ENCODE measurements at regions not wholly inside any gene's neighbourhood (a gene's known extent, or its start where the extent isn't known, plus 50 kb on each side); places are given as distances from the start of the nearest gene placed in this dataset.

DNA sequence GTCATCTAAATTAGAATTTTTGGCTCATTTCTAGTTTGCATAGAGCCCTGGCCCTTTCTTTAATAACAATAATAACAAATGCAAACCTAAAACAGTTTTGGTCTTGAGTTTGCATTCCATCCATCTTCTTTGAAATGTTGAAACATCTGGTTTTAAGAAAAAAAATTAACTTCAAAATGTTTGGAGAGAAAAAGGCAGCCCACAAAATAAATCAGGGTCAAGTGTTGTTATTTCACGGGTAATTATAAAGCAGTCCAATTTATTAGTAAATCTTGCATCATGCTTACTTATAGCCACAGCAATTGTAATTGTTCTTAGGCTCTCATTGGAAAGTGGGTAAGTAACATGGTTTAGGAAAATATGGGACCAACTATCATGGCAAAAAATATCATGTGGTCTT, 247.0 kb upstream of the MEF2C start:
- no peaks in the 10 kb centered on the region for H3K36me3 ChIP-seq
- intact Hi-C loops (cut with DNase I; ENCODE audit: low total_unique reads) = no loop called here
- H3K27ac ChIP-seq = no peak overlapping the region
- no peaks in the 10 kb centered on the region for H3K9me3 ChIP-seq
- H3K4me1 ChIP-seq = no peaks in the 10 kb centered on the region
- H3K27me3 ChIP-seq = no peaks in the 10 kb centered on the region
- TF ChIP-seq POLR2A (IDR thresholded peaks at IDR 0.05) (no peak), POLR2AphosphoS5 (IDR thresholded peaks at IDR 0.05) (no peak)
- TF ChIP-seq, protein P1, sequence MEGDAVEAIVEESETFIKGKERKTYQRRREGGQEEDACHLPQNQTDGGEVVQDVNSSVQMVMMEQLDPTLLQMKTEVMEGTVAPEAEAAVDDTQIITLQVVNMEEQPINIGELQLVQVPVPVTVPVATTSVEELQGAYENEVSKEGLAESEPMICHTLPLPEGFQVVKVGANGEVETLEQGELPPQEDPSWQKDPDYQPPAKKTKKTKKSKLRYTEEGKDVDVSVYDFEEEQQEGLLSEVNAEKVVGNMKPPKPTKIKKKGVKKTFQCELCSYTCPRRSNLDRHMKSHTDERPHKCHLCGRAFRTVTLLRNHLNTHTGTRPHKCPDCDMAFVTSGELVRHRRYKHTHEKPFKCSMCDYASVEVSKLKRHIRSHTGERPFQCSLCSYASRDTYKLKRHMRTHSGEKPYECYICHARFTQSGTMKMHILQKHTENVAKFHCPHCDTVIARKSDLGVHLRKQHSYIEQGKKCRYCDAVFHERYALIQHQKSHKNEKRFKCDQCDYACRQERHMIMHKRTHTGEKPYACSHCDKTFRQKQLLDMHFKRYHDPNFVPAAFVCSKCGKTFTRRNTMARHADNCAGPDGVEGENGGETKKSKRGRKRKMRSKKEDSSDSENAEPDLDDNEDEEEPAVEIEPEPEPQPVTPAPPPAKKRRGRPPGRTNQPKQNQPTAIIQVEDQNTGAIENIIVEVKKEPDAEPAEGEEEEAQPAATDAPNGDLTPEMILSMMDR (IDR thresholded peaks at IDR 0.05) = no peak
- no peak overlapping the region for H3K4me3 ChIP-seq
- no peak for DNase-seq (ENCODE audit: low spot score in 2 of 2)

DNA sequence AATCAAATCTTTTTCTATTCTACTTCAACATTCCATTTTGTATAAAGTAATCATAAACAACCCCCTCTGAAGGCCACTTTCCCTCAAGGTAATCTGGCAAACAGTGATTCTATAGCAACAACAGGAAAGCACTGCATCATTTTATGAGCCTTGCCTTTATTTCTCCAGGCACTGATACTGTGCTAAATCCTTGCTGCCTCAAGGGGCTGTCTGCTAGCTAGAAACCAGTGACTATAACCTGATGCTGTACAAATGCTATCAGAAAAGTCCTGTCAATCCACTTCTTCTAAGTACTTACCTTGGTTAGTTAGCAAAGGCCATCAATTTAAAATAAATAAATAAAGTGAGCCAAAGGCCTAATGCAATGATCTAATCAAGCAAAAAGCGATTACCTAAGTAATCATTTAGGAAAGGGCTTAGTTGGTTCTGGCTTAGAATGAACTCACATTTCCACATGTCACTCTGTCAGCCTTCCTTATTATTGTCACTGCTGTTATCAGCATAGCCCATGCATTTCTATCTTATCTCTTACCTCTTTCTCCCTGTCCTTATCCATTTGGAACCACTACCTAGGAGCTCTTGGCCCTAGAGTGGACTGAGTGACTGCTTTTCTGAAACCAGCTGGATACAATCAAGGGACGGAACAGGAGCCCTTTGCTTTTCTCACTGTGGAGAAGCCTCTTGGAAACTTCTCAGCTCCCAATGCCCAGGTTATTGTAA, 246.1 kb upstream of the MEF2C start:
- intact Hi-C loops (cut with DNase I; ENCODE audit: low total_unique reads) = no loop called here
- H3K27ac ChIP-seq = no peak overlapping the region
- DNase-seq (ENCODE audit: low spot score in 2 of 2) = no peak

DNA sequence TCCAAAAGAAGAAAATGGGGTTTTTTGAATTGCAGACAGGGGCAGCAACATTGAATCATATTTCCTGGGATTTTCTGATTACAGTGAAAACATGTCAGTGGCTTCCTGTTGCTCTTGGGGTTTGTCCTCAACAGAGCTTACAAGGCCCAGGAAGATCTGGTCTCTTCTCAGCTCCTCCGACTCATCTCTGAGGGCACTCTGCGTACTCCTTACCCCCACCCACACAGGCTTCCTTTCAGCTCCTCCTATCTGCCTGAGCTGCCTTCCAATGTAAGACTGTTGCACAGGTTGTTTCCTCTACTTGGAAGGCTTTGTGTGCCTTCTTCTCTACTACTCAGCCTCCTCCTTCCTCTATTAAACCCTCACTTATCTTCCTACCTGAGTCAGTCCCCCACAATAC, 245.1 kb upstream of the MEF2C start:
- no peaks in the 10 kb centered on the region for H3K4me1 ChIP-seq
- DNase-seq (ENCODE audit: low spot score in 2 of 2) = no peak
- no peak overlapping the region for H3K4me3 ChIP-seq
- H3K36me3 ChIP-seq = no peaks in the 10 kb centered on the region
- intact Hi-C loops (cut with DNase I; ENCODE audit: low total_unique reads) = no loop called here
- no peaks in the 10 kb centered on the region for H3K9me3 ChIP-seq
- TF ChIP-seq, protein P1 (IDR thresholded peaks at IDR 0.05) = no peak
- TF ChIP-seq POLR2A (IDR thresholded peaks at IDR 0.05) (no peak), POLR2AphosphoS5 (IDR thresholded peaks at IDR 0.05) (no peak)
- no peak overlapping the region for H3K27ac ChIP-seq
- H3K27me3 ChIP-seq = no peaks in the 10 kb centered on the region

More for the DNA sequence above, 246.1 kb upstream of the MEF2C start:
- Histone ChIP-seq H3K27me3 (no peaks in the 10 kb centered on the region), H3K4me1 (no peaks in the 10 kb centered on the region), H3K9me3 (no peaks in the 10 kb centered on the region), H3K36me3 (no peaks in the 10 kb centered on the region), H3K4me3 (no peak overlapping the region)
- no peak for TF ChIP-seq POLR2A (IDR thresholded peaks at IDR 0.05)
- TF ChIP-seq POLR2AphosphoS5 (IDR thresholded peaks at IDR 0.05) = no peak
- TF ChIP-seq, protein P1 (IDR thresholded peaks at IDR 0.05) = no peak

DNA sequence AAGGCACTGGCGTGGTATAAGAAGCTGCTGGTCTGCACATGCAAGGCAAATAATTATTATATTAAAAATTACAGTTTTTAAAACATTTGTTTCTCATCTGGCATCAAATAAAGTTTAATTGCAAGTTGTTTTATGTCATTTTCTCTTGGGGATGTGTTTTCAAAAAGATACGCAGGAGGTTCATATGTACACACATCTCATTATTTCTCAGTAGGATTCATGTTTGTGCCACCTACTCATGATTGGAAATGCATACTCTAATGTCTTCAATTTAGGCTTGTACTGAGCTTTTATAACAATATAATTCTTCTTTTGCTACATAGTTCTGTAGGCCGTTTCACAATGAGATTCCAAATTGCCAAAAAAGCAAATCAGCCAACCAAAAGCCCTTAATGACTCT, 244.2 kb upstream of the MEF2C start:
- no peak for DNase-seq (ENCODE audit: low spot score in 2 of 2)

DNA sequence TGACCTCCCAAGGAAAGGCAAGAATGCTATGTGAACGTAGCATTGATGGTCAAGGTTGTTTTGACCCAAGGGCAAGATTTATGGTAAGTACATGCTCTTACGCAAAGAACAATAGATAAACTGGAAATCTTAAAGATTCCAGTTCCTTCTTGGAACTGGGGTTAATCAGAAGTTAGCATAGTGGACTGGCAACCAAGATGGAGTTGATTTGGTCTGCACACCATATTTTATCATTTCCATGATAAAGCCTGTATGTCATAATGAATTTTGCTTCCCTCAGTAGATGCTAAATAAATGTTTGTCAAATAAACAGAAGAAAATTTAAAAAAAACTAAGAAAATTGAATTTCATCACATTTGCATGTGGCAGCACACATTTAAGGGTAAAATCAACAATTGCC, 242.4 kb upstream of the MEF2C start:
- no peaks in the 10 kb centered on the region for H3K4me1 ChIP-seq
- intact Hi-C loops (cut with DNase I; ENCODE audit: low total_unique reads) = no loop called here
- no peaks in the 10 kb centered on the region for H3K27me3 ChIP-seq
- no peaks in the 10 kb centered on the region for H3K36me3 ChIP-seq
- DNase-seq (ENCODE audit: low spot score in 2 of 2) = no peak
- H3K9me3 ChIP-seq = no peaks in the 10 kb centered on the region
- H3K4me3 ChIP-seq = no peak overlapping the region
- H3K27ac ChIP-seq = no peak overlapping the region
- TF ChIP-seq POLR2A (IDR thresholded peaks at IDR 0.05) = no peak
- TF ChIP-seq, protein P1 (IDR thresholded peaks at IDR 0.05) = no peak
- TF ChIP-seq POLR2AphosphoS5 (IDR thresholded peaks at IDR 0.05) = no peak

More for the DNA sequence above, 244.2 kb upstream of the MEF2C start:
- intact Hi-C loops (cut with DNase I; ENCODE audit: low total_unique reads) = no loop called here
- H3K9me3 ChIP-seq = no peaks in the 10 kb centered on the region
- TF ChIP-seq POLR2A (IDR thresholded peaks at IDR 0.05) (no peak), POLR2AphosphoS5 (IDR thresholded peaks at IDR 0.05) (no peak)
- TF ChIP-seq, protein P1 (IDR thresholded peaks at IDR 0.05) = no peak
- no peaks in the 10 kb centered on the region for H3K4me1 ChIP-seq
- no peaks in the 10 kb centered on the region for H3K36me3 ChIP-seq
- H3K4me3 ChIP-seq = no peak overlapping the region
- no peak overlapping the region for H3K27ac ChIP-seq
- no peaks in the 10 kb centered on the region for H3K27me3 ChIP-seq
